ENCODE measurements at regions not wholly inside any gene's neighbourhood (a gene's known extent, or its start where the extent isn't known, plus 50 kb on each side); places are given as distances from the start of the nearest gene placed in this dataset.
A peak's percentile ranks its signal among the peaks of the same experiment; 100 is the strongest.

GRCh38 chr13:62960723-62961122 lies 1545.1 kb upstream of the PCDH20 start:
- no peak for DNase-seq

- DNase-seq = no peak
These were observed 1518.2 kb upstream of the PCDH20 start for GRCh38 chr13:62933809-62934208.

GRCh38 chr13:62932256-62932883 lies 1516.7 kb upstream of the PCDH20 start:
- DNase-seq = no peak

GRCh38 chr13:62931853-62932252 lies 1516.2 kb upstream of the PCDH20 start:
- no peak for DNase-seq

GRCh38 chr13:62924395-62924794 lies 1508.7 kb upstream of the PCDH20 start:
- DNase-seq = no peak

- DNase-seq = no peak
These were observed 1504.5 kb upstream of the PCDH20 start for GRCh38 chr13:62920159-62920558.

GRCh38 chr13:62919491-62919890 lies 1503.8 kb upstream of the PCDH20 start:
- DNase-seq = no peak

GRCh38 chr13:62910541-62911060 lies 1495.0 kb upstream of the PCDH20 start:
- DNase-seq = no peak

- no peak for DNase-seq
These were observed 1492.7 kb upstream of the PCDH20 start for GRCh38 chr13:62908321-62908720.

- no peak for DNase-seq
These were observed 1491.2 kb upstream of the PCDH20 start for GRCh38 chr13:62906896-62907295.

- DNase-seq = no peak
These were observed 1490.8 kb upstream of the PCDH20 start for GRCh38 chr13:62906469-62906868.

- no peak for DNase-seq
These were observed 1471.4 kb upstream of the PCDH20 start for GRCh38 chr13:62887046-62887445.

GRCh38 chr13:62879071-62879470 lies 1463.4 kb upstream of the PCDH20 start:
- DNase-seq = no peak

GRCh38 chr13:62875118-62875640 lies 1459.5 kb upstream of the PCDH20 start:
- DNase-seq = peak; percentile 77

GRCh38 chr13:62850331-62850730 lies 1434.7 kb upstream of the PCDH20 start:
- DNase-seq = no peak

GRCh38 chr13:62847520-62847919 lies 1431.9 kb upstream of the PCDH20 start:
- no peak for DNase-seq

GRCh38 chr13:62846302-62846701 lies 1430.7 kb upstream of the PCDH20 start:
- DNase-seq = no peak

- DNase-seq = no peak
These were observed 1423.7 kb upstream of the PCDH20 start for GRCh38 chr13:62839338-62839737.

- no peak for DNase-seq
These were observed 1423.3 kb upstream of the PCDH20 start for GRCh38 chr13:62838929-62839328.

- no peak for DNase-seq
These were observed 1422.2 kb upstream of the PCDH20 start for GRCh38 chr13:62837895-62838294.

- no peak for DNase-seq
These were observed 1413.8 kb upstream of the PCDH20 start for GRCh38 chr13:62829486-62829885.

- no peak for DNase-seq
These were observed 1384.3 kb upstream of the PCDH20 start for GRCh38 chr13:62799931-62800436.

GRCh38 chr13:62799038-62799535 lies 1383.4 kb upstream of the PCDH20 start:
- DNase-seq = no peak

- no peak for DNase-seq
These were observed 1378.2 kb upstream of the PCDH20 start for GRCh38 chr13:62793850-62794249.

GRCh38 chr13:62781866-62782265 lies 1366.2 kb upstream of the PCDH20 start:
- no peak for DNase-seq

Data from NCI-H1436 (cell line).